WERI-Rb-1 (cell line): ENCODE measurements at regions not wholly inside any gene's neighbourhood (a gene's known extent, or its start where the extent isn't known, plus 50 kb on each side); places are given as distances from the start of the nearest gene placed in this dataset.

Experiments
- DNase-seq: peaks from one replicate; pipeline ENCODE4 v3.0.0-alpha.2; 2020
- H3K27ac ChIP-seq: fragments of 250-450 bp; sonication (Bioruptor Pico); 2 replicates; pipeline ENCODE4 v1.5.1; 2020; ENCODE audit warnings: mild to moderate bottlenecking, moderate library complexity
- H3K27me3 ChIP-seq: fragments of 250-450 bp; sonication (Bioruptor Pico); 2 replicates; pipeline ENCODE4 v1.5.1; 2021; ENCODE audit warnings: mild to moderate bottlenecking, low read depth, moderate library complexity; ENCODE audit not compliant: insufficient read depth, severe bottlenecking
- H3K36me3 ChIP-seq: fragments of 250-450 bp; sonication (Bioruptor Pico); 2 replicates; pipeline ENCODE4 v1.5.1; 2020; ENCODE audit warnings: mild to moderate bottlenecking, moderate library complexity
- H3K4me3 ChIP-seq: 2 replicates; pipeline ENCODE4 v1.5.1; 2011; ENCODE audit warnings: low read depth, mild to moderate bottlenecking, control low read depth, low read length
- H3K9me3 ChIP-seq: fragments of 250-450 bp; sonication (Bioruptor Pico); 2 replicates; pipeline ENCODE4 v1.5.1; 2021; ENCODE audit warnings: mild to moderate bottlenecking, moderate library complexity; ENCODE audit not compliant: severe bottlenecking
- TF ChIP-seq, protein P1 (sequence below): IDR thresholded peaks from 2 replicates; pipeline ENCODE4 v1.5.1; 2011; ENCODE audit warnings: low read depth, mild to moderate bottlenecking, control low read depth, inconsistent platforms, low read length

DNA sequence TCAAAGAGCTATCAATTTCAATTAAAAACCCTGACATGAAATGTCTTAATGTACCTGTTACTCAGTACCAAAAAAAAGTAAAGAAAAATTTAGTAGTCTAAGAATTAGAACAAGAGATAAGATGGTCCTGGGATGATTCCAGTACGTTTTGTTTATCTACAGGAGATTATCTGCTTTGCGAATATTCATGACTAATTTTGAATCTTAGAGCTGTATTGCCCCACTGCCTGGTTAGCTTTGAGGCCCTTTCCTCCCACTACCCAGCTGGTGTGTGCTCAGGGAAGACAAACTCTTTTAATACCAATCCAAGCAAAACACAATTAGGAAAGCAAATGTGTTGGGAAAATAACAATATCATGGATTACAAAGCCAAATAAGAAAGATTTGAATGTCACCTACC lies 263.5 kb downstream of the FOXG1 start:
- Histone ChIP-seq H3K36me3 (no peaks in the 10 kb centered on the region), H3K4me3 (no peak overlapping the region), H3K9me3 (no peaks in the 10 kb centered on the region), H3K27me3 (no peaks in the 10 kb centered on the region), H3K27ac (no peak overlapping the region)
- TF ChIP-seq, protein P1, sequence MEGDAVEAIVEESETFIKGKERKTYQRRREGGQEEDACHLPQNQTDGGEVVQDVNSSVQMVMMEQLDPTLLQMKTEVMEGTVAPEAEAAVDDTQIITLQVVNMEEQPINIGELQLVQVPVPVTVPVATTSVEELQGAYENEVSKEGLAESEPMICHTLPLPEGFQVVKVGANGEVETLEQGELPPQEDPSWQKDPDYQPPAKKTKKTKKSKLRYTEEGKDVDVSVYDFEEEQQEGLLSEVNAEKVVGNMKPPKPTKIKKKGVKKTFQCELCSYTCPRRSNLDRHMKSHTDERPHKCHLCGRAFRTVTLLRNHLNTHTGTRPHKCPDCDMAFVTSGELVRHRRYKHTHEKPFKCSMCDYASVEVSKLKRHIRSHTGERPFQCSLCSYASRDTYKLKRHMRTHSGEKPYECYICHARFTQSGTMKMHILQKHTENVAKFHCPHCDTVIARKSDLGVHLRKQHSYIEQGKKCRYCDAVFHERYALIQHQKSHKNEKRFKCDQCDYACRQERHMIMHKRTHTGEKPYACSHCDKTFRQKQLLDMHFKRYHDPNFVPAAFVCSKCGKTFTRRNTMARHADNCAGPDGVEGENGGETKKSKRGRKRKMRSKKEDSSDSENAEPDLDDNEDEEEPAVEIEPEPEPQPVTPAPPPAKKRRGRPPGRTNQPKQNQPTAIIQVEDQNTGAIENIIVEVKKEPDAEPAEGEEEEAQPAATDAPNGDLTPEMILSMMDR = no peak
- no peak for DNase-seq

DNA sequence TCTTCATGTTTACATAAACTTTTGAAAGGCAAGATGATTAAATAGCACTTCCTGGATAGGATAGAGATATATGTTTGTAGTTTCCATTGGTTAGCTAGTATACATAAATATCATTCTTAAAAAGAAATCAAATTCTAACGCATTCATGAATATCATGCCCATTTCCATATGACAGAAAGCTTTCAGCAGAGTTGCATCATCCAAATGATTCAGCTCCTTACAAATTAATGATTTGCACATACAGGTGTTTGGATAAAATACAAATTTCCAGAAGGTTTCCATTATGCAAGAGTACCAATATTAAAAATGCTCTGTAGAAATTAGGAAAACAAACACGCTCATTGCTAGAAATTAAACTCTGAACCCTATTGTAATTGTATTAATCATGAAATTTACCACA lies 264.4 kb downstream of the FOXG1 start:
- TF ChIP-seq, protein P1 = no peak
- no peak for DNase-seq
- Histone ChIP-seq H3K9me3 (no peaks in the 10 kb centered on the region), H3K27ac (no peak overlapping the region), H3K36me3 (no peaks in the 10 kb centered on the region), H3K4me3 (no peak overlapping the region), H3K27me3 (no peaks in the 10 kb centered on the region)

DNA sequence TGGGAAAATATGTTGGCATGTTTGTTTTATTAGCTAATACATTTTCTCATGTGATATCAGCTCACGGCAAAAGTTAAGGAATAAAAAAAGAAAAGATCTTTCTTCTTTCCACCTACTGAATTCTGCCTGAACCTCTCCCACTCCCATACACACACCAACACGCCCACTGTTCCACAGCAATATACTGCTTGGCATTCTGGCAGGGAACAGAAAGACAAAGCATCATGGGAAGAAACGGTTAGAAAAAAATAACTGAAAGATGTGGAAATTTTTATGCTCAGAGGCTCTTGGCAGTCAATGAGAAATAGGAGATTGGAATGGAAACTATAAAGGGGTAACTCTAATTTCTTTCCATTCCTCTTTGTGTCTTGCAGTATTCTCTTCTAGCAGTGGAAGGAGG lies 268.5 kb downstream of the FOXG1 start:
- TF ChIP-seq, protein P1 = no peak
- DNase-seq = no peak
- no peaks in the 10 kb centered on the region for H3K36me3 ChIP-seq
- H3K27me3 ChIP-seq = no peaks in the 10 kb centered on the region
- H3K27ac ChIP-seq = no peak overlapping the region
- H3K4me3 ChIP-seq = no peak overlapping the region
- H3K9me3 ChIP-seq = no peaks in the 10 kb centered on the region

DNA sequence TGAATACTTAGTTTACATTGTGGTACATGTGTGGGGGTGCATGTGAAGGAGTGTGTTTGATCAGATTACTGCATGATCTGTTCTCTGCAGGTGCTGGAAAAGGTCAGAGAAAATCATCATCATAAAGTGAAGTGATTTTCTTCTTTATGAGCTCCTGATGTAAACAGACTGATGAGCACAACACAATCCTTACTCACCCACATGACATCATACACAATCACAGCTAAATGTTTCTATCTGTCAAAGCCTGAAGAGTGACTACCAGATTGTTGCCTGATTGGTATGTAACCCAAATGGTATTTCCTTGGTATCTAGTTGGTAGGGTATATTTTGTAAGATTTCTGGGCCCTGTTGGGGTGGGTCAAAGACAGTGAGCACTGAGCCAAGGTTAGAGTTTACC lies 270.8 kb downstream of the FOXG1 start:
- Histone ChIP-seq H3K27me3 (no peaks in the 10 kb centered on the region), H3K27ac (no peak overlapping the region), H3K36me3 (no peaks in the 10 kb centered on the region), H3K9me3 (no peaks in the 10 kb centered on the region), H3K4me3 (no peak overlapping the region)
- TF ChIP-seq, protein P1 = no peak
- DNase-seq = no peak

DNA sequence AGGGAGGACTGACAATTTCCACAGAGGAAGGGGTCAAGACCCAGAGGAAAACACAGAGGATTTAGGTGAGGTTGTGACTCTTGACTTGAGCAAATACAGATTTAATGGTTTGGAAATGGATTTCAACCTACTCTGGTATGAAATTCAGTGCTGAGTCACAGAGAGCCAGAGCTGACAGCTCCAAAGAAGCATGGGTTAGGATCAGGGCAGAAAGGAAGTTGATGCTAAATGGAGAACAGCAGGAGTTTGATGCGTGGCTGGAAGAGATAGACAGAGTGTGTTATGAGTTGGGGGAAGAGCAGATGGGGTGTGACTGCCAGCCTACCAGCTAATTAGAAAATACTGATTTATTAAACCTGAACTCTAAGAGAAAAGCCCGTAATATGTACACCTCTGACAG lies 272.6 kb downstream of the FOXG1 start:
- no peak for DNase-seq
- TF ChIP-seq, protein P1 = no peak
- no peak overlapping the region for H3K4me3 ChIP-seq
- H3K27ac ChIP-seq = no peak overlapping the region
- H3K27me3 ChIP-seq = no peaks in the 10 kb centered on the region
- H3K9me3 ChIP-seq = no peaks in the 10 kb centered on the region
- no peaks in the 10 kb centered on the region for H3K36me3 ChIP-seq

DNA sequence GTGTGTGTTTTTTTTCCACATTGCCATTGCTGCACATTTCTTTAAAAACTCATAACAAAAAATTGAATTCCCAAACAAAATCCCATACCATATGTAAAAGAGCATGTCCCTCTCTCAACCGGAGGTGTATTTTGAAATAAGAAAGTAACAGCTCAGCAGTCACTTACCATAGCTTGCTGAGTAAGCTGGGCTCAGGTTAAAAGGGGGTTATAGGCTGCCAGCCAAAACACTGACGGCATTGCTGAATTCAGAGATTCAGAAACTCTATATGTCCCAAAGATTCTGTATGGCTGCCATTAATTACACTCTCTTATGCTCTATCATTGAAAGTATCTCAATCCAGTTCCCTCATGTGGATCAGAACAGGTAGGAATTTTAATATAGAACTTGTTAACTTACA lies 276.0 kb downstream of the FOXG1 start:
- Histone ChIP-seq H3K27ac (no peak overlapping the region), H3K9me3 (no peaks in the 10 kb centered on the region), H3K27me3 (no peaks in the 10 kb centered on the region), H3K36me3 (no peaks in the 10 kb centered on the region), H3K4me3 (no peak overlapping the region)
- TF ChIP-seq, protein P1 = no peak
- DNase-seq = no peak
